CD4-positive, alpha-beta T cell treated with Interleukin-21 for 1 hour (primary cell): ENCODE measurements at regions not wholly inside any gene's neighbourhood (a gene's known extent, or its start where the extent isn't known, plus 50 kb on each side); places are given as distances from the start of the nearest gene placed in this dataset.
A peak's percentile ranks its signal among the peaks of the same experiment; 100 is the strongest.
"Not testable (repeated sequence)": the region's sequence is repeated elsewhere in the genome, so short reads cannot be mapped to it uniquely, and the experiment has no call there.

Source experiments
- DNase-seq: peaks from one replicate; pipeline ENCODE4 v3.0.0-alpha.2; 2020

GRCh38 chr7:67301667-67302066, 305.0 kb downstream of the TYW1 start:
- no peak for DNase-seq

GRCh38 chr7:67302113-67303039, 305.7 kb downstream of the TYW1 start:
- peak; percentile 98 for DNase-seq

GRCh38 chr7:67304846-67305245, 308.2 kb downstream of the TYW1 start:
- DNase-seq, result not testable (repeated sequence)

- DNase-seq, result no peak
Measured at GRCh38 chr7:67306331-67306730, 309.7 kb downstream of the TYW1 start.

GRCh38 chr7:67309764-67310549, 313.3 kb downstream of the TYW1 start:
- no peak for DNase-seq

GRCh38 chr7:67311901-67312300, 315.3 kb downstream of the TYW1 start:
- no peak for DNase-seq

- no peak for DNase-seq
Measured at GRCh38 chr7:67313213-67313612, 316.6 kb downstream of the TYW1 start.

- not testable (repeated sequence) for DNase-seq
Measured at GRCh38 chr7:67316902-67317301, 320.3 kb downstream of the TYW1 start.

GRCh38 chr7:67328257-67328656, 331.6 kb downstream of the TYW1 start:
- DNase-seq, result not testable (repeated sequence)

GRCh38 chr7:67335165-67335564, 338.5 kb downstream of the TYW1 start:
- DNase-seq, result not testable (repeated sequence)

- DNase-seq, result not testable (repeated sequence)
Measured at GRCh38 chr7:67335663-67336062, 339.0 kb downstream of the TYW1 start.

- not testable (repeated sequence) for DNase-seq
Measured at GRCh38 chr7:67338545-67338944, 341.9 kb downstream of the TYW1 start.

GRCh38 chr7:67341153-67341768, 344.6 kb downstream of the TYW1 start:
- no peak for DNase-seq

GRCh38 chr7:67343114-67343513, 346.5 kb downstream of the TYW1 start:
- no peak for DNase-seq

GRCh38 chr7:67343572-67343971, 346.9 kb downstream of the TYW1 start:
- DNase-seq, result no peak

GRCh38 chr7:67344481-67345193, 348.0 kb downstream of the TYW1 start:
- DNase-seq, result no peak

- DNase-seq, result no peak
Measured at GRCh38 chr7:67346126-67346525, 349.5 kb downstream of the TYW1 start.

- DNase-seq, result no peak
Measured at GRCh38 chr7:67346876-67347275, 350.2 kb downstream of the TYW1 start.

- no peak for DNase-seq
Measured at GRCh38 chr7:67348171-67348570, 351.5 kb downstream of the TYW1 start.

- DNase-seq, result not testable (repeated sequence)
Measured at GRCh38 chr7:67357653-67358052, 361.0 kb downstream of the TYW1 start.

GRCh38 chr7:67358316-67358715, 361.7 kb downstream of the TYW1 start:
- not testable (repeated sequence) for DNase-seq

- DNase-seq, result not testable (repeated sequence)
Measured at GRCh38 chr7:67358738-67359137, 362.1 kb downstream of the TYW1 start.

GRCh38 chr7:67359900-67360299, 363.3 kb downstream of the TYW1 start:
- no peak for DNase-seq
